Prostate gland (tissue), 2 donors: ENCODE measurements at regions not wholly inside any gene's neighbourhood (a gene's known extent, or its start where the extent isn't known, plus 50 kb on each side); places are given as distances from the start of the nearest gene placed in this dataset.

Experiments
- CTCF ChIP-seq, 4 experiments: fragments of 200-600 bp in 2 of 4; fragments of 450-650 bp in 2 of 4; sonication (generic) in 2 of 4; IDR thresholded peaks; 1 replicate in 3 of 4; 2 replicates in 1 of 4; pipeline ENCODE4 v1.5.1; 2016 to 2019; ENCODE audit warnings: antibody characterized with exemption in 4 of 4, mild to moderate bottlenecking in 2 of 4, moderate library complexity in 2 of 4
- POLR2A ChIP-seq: fragments of 450-650 bp; IDR thresholded peaks from one replicate; pipeline ENCODE4 v1.6.1; 2016; ENCODE audit warnings: antibody characterized with exemption, mild to moderate bottlenecking

GRCh38 chr1:227451954-227452353, 111.4 kb upstream of the ZNF678 start:
- TF ChIP-seq POLR2A (no peak), CTCF (IDR thresholded peaks at IDR 0.05) (no peak)
